ENCODE measurements at regions not wholly inside any gene's neighbourhood (a gene's known extent, or its start where the extent isn't known, plus 50 kb on each side); places are given as distances from the start of the nearest gene placed in this dataset.

- TF ChIP-seq GATA2 (IDR thresholded peaks at IDR 0.05; ENCODE audit: low read depth, low read length) (no peak), GATA3 (IDR thresholded peaks at IDR 0.05; ENCODE audit: low read depth, low read length) (no peak)
Measured at GRCh38 chr22:26952451-26953011, 295.1 kb downstream of the MIAT start.
